HG03280 (cell line): ENCODE measurements at regions not wholly inside any gene's neighbourhood (a gene's known extent, or its start where the extent isn't known, plus 50 kb on each side); places are given as distances from the start of the nearest gene placed in this dataset.
"Not testable (repeated sequence)": the region's sequence is repeated elsewhere in the genome, so short reads cannot be mapped to it uniquely, and the experiment has no call there.

Source experiments
- ATAC-seq: cut with Tn5 transposase; IDR thresholded peaks from one replicate; pipeline ENCODE4 v1.9.1; 2021; ENCODE audit warnings: mild to moderate bottlenecking, moderate library complexity; ENCODE audit not compliant: unreplicated experiment

DNA sequence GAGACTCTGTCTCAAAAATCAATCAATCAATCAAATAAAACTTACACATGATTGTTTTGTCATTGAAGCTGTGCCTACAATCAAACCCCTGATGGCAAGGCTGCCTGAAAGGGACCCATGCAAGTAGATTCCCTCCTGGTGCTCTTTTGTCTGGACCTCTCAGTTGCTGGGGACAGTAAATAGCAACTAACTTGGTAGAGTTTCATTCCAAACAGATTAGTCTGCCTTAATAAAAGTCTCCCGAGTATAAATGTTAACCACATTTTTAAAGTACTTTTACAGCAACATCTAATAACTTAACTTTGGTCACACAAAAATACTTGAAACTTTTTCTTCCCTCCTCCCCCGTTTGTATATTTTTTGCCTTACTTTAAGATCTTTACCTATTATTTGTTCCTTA lies 105.5 kb downstream of the FEM1C start:
- no peak for ATAC-seq

DNA sequence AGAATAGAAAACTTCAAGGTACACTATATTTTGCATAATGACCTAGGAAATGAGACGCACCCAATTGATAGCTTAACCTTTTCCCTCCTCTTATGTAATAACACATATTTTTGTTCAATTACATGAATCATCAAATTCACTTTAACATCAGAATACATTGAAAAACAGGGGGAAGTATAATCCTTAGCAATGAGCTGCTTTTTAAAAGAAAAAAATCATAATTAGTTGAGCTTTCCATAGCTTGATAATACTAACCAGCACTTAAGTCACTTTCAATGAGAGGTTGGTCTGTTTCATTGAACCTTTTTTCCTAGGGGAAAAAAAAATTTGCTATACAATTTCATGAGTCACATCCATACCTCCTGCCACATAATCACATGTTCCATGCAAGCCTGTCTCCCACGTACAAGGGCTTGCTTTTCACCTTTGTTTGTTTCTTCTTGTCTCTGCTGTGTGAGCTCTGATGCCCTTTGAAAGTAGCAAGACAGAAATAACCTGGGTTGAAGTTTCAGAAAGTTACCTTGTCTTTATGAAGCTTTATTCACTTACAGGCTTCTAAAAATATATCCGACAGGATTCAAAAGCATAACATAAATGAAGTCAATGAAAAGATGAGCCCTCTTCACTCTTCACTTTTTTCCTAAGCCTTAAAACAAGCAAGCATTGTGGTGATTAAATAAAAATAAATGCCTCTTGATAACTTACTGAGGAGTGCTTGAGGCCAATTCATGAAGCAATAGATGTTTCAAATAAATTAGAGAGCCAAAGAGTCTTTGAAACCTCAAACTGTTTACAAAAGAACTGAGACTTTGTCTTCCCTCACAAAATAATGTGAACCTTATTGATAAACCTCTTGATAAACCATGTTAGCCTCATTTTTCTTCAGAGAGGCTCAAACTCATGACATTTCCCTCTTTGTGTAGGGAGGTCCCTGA lies 108.5 kb downstream of the FEM1C start:
- ATAC-seq = no peak

DNA sequence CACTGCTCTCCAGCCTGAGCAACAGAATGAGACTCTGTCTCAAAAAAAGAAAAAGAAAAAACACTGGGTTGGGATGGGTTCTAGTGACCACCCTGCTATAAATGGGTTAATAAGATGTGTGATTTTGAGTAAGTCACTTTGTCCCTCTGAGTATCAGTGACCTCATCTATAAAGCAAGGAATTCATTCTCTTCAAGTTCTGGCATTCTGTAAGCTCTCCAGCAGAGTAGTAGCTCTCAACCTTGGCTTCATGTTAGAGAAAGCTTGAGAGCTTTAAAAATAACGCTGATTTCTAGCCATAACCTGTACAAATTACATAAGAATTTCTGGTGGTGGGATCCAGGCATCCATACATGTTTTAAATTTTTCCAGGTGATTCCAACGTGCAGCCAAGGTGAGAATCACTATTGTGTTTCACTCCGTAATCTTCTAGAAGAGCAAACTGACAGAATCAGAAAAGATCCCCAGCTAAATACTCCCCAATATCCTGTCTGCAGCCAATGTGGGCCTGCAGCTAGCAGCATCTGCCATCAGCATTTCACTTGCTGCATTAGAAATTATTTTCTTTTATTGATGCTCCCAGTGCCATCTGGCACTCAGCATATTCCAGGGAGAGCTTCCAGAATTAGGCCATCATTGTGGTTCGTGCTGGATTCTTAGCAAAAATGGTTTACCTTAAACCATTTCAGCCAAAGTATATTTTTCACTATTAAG lies 109.4 kb downstream of the FEM1C start:
- no peak for ATAC-seq

DNA sequence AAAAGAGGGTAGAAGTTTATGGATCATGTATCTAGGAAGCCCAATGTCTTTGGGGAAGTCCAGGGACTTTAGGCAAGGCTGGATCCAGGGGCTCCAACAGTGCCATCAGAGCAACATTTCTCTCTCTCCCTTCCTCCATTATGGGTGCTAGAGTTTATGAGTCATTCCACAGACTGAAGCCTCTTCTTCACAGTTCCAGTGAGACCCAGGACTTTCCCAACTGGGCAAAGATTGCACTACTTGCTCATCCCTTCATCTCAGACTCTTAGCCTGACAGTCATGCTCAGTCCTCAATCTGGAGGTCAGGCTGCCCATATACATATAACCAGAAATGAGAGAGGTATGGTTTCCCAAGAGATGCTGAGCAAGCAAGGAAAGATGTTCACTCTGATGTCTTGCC lies 110.7 kb downstream of the FEM1C start:
- ATAC-seq = no peak

DNA sequence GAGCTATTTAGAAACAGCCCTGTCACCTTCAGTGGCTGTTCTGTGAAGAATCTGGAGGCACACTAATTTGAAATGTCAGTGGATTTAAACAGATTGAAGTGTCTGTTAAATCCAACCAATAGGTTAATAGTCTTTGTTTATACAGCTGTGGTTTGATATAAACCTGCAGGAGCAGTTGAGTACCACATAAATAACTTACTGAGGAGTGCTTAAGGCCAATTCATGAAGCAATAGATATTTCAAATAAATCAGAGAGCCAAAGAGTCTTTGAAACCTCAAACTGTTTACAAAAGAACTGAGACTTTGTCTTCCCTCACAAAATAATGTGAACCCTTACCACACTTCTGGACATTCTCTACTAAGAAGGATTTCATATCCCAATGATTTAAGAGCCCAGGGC lies 111.9 kb downstream of the FEM1C start:
- ATAC-seq = no peak

DNA sequence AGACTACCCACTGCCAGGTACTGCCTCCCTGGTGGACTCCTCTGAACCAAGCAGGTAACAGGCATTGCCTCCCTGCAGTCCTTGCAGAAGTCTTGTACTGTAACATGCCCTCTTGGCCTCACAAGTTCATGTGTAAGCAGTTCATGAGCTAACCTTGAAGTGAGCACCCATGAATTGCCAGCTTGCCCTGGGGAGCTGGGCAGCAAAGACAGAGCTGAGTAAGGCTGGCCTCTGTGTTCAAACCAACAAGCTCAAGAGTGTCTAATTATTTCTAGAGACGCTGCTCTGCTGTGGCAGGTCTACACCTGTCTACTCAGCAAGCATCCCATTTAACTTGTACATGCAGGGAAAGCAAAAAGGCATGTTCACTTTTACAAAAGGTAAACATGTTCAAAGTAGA lies 113.5 kb downstream of the FEM1C start:
- no peak for ATAC-seq

DNA sequence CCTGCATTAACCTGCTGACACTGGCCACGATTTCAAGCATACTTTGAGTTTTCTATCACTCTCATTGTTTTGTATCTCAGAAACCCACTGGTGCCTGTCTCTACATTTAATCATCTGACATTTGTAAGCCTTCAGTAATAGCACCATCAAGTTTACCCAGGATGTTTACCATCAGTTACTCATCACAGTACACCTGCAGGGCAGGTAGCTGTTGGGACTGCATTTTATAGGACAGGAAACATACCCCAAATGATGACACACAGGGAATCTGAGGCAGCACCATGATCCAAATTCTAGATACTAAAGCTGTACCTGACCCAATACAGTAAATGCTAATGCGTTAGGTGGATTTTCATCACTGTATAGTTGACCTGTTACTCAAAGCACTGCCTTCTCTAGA lies 114.2 kb downstream of the FEM1C start:
- ATAC-seq = no peak

DNA sequence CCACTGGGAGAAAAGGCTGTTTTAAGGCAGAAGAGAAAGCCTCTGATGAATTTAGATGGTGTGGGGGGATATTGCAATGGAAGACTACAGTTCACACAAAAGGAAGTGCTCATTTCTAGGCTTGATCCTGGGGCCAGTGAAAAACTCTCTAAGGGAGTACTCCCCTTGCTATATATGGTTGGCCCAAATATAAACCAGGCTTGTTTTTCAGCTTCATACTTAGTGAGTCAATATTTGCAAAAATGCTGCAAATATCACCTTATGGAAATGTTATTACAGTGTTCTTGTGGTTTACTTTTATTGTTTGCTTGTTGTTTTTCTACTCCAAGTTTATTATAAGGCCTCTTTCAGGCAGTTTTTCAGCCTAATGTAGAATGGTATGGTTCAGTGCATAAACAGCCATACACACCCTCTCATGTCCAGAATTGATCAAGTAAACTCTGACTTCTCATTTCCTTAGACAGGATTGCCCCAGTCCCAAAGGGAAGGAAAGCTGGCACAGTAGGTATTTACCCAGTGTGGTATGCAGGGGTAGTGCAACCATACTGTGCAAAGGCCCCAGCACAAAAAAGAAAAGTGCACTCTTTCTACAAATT lies 115.1 kb downstream of the FEM1C start:
- ATAC-seq = no peak

DNA sequence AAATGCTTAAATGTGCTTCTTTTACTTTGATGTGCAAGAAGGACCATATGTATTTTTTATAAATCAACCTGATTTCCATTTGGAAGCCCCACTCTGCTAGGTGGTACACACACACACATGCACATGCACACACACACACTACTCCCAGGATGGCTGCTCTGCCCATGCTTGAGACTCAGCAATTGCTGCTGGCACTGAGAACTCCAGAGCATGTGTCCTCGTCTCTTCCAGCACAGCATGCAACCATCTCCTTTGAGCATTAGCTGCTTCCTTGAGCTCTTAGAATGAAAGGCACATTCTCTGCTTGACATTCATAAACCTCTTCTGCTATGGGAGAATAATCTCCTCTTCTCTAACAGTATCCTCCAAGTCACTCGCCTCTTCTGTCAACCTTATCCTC lies 115.9 kb downstream of the FEM1C start:
- ATAC-seq = no peak

DNA sequence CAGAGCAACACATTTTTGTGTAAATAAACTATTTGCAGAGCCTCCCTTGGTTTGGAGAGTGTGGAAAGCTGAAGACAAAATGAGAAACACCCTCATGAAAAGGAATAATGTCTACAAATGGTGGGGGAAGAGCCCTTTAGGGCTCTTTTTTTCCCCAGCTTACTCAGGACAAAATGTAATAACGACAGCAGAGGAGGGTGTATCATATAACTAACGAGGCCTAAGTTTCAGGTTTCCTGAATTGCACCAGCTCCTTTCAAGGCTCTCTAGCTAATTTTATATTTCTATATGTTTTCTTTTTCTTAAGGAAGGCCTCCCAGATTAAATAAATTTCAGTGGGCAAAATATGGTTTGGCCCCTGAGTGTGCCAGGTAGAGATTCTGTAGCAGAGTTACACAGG lies 116.3 kb downstream of the FEM1C start:
- no peak for ATAC-seq

DNA sequence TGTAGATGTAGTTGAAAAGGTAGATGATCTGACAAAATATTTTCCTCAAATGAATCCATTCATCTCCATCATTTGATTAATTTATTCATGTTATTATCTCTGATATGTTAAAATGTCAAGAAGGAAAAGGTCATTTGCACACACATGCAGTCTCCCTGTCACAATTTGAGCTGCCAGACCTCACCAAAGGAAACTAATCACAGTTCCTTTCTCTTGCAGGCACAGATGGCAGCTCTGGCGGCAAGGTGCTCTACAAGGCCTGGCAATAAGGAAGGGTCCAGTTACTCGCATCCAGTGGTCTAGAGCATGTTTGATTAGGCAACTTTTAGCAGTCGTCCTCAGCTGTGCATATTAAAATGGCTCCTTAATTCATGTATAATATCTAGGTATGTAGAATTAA lies 120.1 kb downstream of the FEM1C start:
- no peak for ATAC-seq

DNA sequence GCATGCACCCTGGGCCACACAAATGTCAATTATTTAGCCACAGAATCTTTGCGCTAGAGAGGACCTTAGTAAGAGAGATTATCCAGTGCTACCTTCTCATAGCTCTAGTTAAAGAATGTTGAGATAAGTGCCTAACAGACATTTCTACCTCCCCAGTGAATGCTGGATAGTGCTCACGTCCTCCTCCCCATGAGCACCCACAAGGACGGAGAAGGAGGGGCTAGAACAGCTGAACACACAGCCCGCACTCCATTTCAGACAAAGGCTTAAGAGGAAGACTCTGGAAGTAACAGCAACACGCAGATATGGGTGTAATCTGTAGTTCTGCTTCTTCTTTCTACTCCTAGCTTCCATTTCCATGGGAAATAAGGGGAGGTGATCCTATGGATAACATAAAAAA lies 120.5 kb downstream of the FEM1C start:
- ATAC-seq = no peak

DNA sequence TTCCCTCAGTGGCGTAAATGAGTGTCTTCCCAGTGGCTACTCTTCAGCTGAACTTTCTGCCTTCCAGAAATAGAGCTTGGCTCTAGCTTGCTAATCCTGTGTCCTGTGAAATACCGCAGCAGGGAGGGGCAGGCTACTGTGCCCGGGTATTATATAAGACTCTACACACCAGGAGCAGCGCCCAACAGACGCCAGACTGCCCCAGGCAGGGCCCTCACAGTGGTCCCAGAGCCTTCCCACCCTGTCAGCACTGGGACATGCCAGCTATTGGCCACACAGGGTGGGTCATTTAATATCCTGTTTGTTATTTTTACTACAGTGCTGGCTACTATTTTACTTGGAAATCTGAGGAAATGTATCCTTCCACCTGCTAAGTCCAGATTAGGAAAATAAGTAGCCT lies 121.0 kb downstream of the FEM1C start:
- no peak for ATAC-seq

DNA sequence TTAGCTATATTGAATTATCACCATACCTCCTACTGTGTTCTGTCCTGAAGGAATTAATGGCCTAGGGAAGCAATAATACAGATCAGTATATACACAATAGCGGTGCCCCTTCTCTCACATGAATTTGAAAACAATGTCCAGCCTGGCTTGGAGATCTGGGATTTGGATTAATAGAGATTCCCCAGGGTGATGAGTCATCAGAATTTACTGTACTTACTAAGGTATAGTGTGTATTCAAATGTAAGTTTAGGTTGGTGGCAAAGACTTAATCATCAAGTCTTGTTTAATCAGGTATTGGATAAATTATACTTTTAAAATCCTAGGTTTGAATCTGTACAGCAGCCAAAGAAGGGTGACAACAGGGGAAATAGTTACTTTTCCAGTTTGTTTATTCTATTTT lies 121.5 kb downstream of the FEM1C start:
- no peak for ATAC-seq

DNA sequence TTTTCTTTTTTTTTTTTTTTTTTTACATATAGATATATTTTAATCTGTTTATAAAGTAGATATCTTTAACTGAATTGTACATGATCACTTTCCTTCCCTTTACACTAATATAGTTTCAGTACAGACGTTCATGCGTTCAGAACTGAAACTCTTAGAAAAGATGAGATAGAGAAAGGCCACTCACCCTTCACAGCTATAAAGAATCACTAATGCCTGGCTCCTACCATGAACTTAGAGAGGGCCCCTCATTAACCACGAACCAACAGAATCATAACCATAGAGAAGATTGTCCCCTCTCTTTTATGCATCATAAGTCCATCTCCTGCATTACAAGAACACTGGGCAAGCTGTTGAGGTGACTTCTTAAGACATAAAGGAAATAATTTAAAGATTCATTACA lies 123.8 kb downstream of the FEM1C start:
- not testable (repeated sequence) for ATAC-seq

DNA sequence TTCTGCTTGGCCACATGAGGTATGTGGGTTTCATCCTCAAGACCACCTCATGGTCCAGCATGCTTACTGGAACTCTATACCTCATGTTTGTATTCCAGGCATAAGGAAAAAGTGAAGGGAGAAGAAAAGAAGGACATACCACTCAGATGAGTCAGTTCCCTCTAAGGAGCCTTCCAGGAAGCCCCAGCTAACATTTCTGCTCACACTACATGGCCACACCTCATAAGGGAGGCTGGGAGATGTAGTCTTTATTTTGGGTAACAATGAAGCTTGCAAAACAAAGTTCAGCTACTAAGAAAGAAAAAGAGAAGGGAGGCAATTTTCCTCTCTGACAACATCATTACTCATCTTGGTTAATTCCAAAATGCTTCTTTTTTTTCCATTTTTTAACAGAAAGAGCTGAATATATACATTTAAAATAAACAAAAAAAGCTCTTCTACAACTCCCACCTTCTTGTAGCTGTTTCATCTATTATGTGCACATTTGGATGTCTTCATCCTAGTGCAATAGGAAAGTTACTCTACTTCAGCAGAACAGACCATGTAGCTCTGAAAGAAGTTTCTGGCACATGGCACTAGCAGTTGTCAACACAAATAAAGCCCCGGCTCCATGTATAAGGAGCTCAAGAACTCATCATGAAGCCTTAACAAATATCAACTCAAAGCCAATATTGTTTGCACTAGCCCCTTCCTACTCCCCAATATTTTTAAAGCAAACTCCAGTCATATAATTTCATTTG lies 123.6 kb upstream of the CCDC112 start:
- no peak for ATAC-seq

DNA sequence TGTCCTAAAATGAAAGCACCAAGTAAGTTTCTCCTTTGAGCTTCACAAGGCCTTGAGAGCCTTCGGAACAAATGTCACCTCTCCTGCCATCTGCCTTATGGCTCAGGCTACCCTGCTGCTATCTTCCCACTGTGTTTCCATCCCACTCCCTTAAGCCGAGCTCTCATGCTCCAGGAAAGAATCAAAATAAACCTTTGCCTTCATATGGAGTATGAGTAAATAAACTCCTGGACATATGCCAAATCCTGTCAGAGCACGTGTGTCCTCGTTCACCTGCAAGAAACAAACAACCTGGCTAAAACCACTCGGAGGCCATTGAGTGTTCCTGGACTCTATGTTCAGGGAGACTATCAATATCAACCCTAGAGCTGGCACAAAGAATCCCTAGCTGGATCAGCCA lies 122.3 kb upstream of the CCDC112 start:
- ATAC-seq = no peak

DNA sequence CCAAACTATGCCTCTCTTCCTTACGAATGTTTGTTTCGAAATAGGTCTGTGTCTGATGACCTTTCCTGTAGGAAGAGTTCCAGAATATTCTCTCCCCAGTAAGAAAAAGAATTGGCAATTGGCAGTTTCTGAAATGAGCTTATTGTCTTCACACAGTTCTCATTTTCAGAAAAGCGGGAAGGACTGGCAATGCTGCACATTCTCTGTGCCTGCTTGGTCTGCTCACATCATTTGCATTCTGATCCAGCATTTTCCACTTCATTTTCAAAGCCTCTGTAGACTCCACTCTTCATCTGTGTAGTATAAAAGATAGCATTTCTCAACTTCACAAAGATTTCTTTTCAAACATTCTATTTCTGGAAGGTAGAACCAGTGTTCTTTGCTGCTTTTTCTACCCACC lies 120.6 kb upstream of the CCDC112 start:
- ATAC-seq = no peak

DNA sequence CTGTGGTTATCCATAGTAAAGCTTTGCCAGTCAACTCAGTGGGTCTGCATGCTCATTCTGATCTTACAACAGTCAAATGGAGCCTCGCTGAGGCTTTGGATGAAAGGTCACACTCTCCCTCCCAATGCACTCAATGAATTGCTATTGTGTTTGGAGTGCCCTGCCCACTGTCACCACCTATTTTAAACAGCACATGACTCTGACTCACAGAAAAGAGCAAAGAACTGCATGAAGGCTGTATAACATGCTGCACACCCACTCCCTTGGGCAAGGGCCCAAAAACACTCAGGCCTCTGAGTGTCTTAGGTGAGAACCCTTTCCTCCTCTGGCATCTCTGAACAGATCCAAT lies 118.7 kb upstream of the CCDC112 start:
- peak; percentile 60 for ATAC-seq

DNA sequence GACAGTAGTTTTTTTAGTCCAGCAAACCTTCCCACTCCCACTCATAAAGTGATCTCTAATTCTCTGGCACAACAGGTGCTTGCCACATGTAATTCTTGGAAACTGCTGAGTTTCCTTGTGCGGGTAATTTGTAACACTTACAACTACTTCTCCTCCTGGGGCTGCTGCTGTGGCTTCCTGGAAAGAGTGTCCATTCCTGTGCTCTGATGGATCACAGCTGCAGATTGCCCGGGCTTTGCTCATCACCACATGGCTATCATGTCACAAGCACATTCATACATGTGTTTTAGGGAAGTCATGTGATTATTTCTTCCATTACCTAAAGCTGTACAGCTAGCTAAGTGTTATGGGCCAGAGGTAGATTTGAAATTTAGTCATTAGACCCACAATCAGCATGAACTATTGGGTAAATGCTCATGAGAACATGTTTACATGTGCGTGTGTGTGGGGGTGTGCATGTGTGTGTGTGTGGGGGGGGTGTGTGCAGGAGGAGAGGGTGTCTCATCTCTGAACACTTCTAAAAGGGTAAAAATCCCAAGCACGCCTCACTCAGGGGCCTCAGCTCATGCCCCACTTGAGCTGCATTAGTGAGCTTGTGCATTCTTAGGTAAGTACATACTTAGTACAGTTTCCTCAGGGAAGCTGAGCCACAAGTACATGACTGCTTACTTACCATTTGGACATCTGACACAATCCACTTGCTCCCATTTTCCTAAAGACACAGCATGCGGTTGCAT lies 118.1 kb upstream of the CCDC112 start:
- peak; percentile 29 for ATAC-seq

DNA sequence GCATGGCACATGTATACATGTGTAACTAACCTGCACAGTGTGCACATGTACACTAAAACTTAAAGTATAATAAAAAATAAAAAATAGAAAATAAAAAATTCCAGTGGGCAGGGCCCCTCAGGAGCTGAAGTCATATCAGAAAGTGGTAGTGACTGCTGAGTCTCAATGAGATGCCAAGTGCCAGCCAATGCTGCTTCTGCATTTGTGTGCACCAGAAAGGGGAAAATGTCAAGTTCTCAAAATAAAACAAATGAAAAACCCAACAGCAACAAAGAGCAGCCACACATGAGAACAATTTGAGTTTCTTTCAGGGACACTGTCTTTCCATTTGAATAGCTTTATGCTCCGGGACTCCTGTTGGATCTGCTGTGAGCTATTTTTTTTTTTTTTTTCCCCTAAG lies 117.2 kb upstream of the CCDC112 start:
- no peak for ATAC-seq
